GM12892 (cell line): ENCODE measurements at regions not wholly inside any gene's neighbourhood (a gene's known extent, or its start where the extent isn't known, plus 50 kb on each side); places are given as distances from the start of the nearest gene placed in this dataset.
"Not testable (repeated sequence)": the region's sequence is repeated elsewhere in the genome, so short reads cannot be mapped to it uniquely, and the experiment has no call there.

Experiments used
- POLR2A ChIP-seq: IDR thresholded peaks from 2 replicates; pipeline ENCODE4 v1.6.1; 2011; ENCODE audit warnings: low read depth, low read length, control low read depth
- POLR2AphosphoS5 ChIP-seq: IDR thresholded peaks from 2 replicates; pipeline ENCODE4 v1.6.1; 2011; ENCODE audit warnings: low read depth, low read length, control low read depth

- not testable (repeated sequence) for TF ChIP-seq POLR2A, POLR2AphosphoS5
These were observed 120.8 kb upstream of the TRIM24 start for GRCh38 chr7:138339229-138339628.
